Inflammatory macrophage treated with lipopolysaccharide for 1 hour (primary cell): ENCODE measurements at regions not wholly inside any gene's neighbourhood (a gene's known extent, or its start where the extent isn't known, plus 50 kb on each side); places are given as distances from the start of the nearest gene placed in this dataset.
"Not testable (repeated sequence)": the region's sequence is repeated elsewhere in the genome, so short reads cannot be mapped to it uniquely, and the experiment has no call there.

ENCODE experiments used
- DNase-seq, 2 donors: peaks; one replicate each; pipeline ENCODE4 v3.0.0-alpha.2; 2020 to 2022

GRCh38 chr1:224791362-224791941 lies 138.0 kb upstream of the DNAH14 start:
- DNase-seq = peak; percentile 57 to 66

- DNase-seq = no peak
These were observed 133.9 kb upstream of the DNAH14 start for GRCh38 chr1:224795591-224795990.

- DNase-seq = no peak
These were observed 130.4 kb upstream of the DNAH14 start for GRCh38 chr1:224799083-224799482.

- DNase-seq = no peak
These were observed 128.9 kb upstream of the DNAH14 start for GRCh38 chr1:224800486-224801119.

GRCh38 chr1:224801844-224802490 lies 127.5 kb upstream of the DNAH14 start:
- DNase-seq = no peak

- DNase-seq = no peak
These were observed 126.9 kb upstream of the DNAH14 start for GRCh38 chr1:224802617-224803016.

- no peak for DNase-seq
These were observed 125.3 kb upstream of the DNAH14 start for GRCh38 chr1:224804220-224804619.

- DNase-seq = no peak
These were observed 123.6 kb upstream of the DNAH14 start for GRCh38 chr1:224805889-224806288.

GRCh38 chr1:224809137-224809536 lies 120.3 kb upstream of the DNAH14 start:
- no peak for DNase-seq

- no peak for DNase-seq
These were observed 119.9 kb upstream of the DNAH14 start for GRCh38 chr1:224809613-224810012.

- no peak for DNase-seq
These were observed 117.9 kb upstream of the DNAH14 start for GRCh38 chr1:224811564-224811963.

- DNase-seq = no peak
These were observed 113.8 kb upstream of the DNAH14 start for GRCh38 chr1:224815647-224816046.

- DNase-seq = no peak
These were observed 113.4 kb upstream of the DNAH14 start for GRCh38 chr1:224816062-224816461.

GRCh38 chr1:224817382-224817781 lies 112.1 kb upstream of the DNAH14 start:
- no peak for DNase-seq

GRCh38 chr1:224819861-224820260 lies 109.6 kb upstream of the DNAH14 start:
- no peak for DNase-seq

- DNase-seq = no peak
These were observed 109.1 kb upstream of the DNAH14 start for GRCh38 chr1:224820341-224820740.

- not testable (repeated sequence) for DNase-seq
These were observed 107.7 kb upstream of the DNAH14 start for GRCh38 chr1:224821751-224822150.

GRCh38 chr1:224825525-224826000 lies 103.9 kb upstream of the DNAH14 start:
- no peak for DNase-seq

- DNase-seq = no peak
These were observed 100.8 kb upstream of the DNAH14 start for GRCh38 chr1:224828691-224829090.

GRCh38 chr1:224831501-224831900 lies 98.0 kb upstream of the DNAH14 start:
- DNase-seq = no peak

- not testable (repeated sequence) for DNase-seq
These were observed 89.7 kb upstream of the DNAH14 start for GRCh38 chr1:224839648-224840300.

GRCh38 chr1:224841803-224842202 lies 87.7 kb upstream of the DNAH14 start:
- DNase-seq = not testable (repeated sequence)

- no peak for DNase-seq
These were observed 83.2 kb upstream of the DNAH14 start for GRCh38 chr1:224846119-224846907.
